SKM-1 treated with dmso at 0.1 percent for 144 hours (cell line): ENCODE measurements at regions not wholly inside any gene's neighbourhood (a gene's known extent, or its start where the extent isn't known, plus 50 kb on each side); places are given as distances from the start of the nearest gene placed in this dataset.
A peak's percentile ranks its signal among the peaks of the same experiment; 100 is the strongest.

Experiments used
- DNase-seq: peaks from one replicate; lab custom pipeline; 2025; ENCODE audit not compliant: unreplicated experiment; lab: John Stamatoyannopoulos, UW

DNA sequence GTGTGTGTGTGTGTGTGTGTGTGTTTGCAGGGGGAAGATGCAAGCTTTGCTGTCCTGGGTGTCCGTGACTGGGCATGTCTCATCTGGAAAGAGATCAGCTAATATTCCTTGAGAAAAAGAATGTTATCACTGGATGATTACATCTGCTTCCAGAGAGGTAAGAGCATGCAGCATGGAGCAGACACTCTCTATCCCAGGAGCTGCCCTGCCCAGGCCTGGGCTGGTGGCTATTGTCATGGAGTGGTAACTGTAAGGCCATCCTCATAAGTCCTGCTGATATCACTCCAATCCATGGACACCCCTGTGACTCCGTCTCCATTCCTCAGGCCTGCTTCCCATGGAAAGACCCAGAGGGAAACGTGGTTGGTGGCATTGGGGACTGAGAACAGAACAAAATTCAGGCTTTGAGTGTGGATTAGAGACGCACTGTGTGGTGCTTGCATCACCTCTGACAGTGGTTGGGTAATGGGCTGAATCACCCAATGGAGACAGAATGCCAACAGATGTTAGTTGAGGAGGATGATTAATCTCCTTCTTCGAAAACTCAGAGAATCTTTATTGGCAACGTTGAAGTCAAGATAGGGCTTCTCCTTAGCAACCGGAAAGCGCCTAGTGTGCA is 52.0 kb upstream of the KCNIP1 start:
- DNase-seq, result peak; percentile 14

DNA sequence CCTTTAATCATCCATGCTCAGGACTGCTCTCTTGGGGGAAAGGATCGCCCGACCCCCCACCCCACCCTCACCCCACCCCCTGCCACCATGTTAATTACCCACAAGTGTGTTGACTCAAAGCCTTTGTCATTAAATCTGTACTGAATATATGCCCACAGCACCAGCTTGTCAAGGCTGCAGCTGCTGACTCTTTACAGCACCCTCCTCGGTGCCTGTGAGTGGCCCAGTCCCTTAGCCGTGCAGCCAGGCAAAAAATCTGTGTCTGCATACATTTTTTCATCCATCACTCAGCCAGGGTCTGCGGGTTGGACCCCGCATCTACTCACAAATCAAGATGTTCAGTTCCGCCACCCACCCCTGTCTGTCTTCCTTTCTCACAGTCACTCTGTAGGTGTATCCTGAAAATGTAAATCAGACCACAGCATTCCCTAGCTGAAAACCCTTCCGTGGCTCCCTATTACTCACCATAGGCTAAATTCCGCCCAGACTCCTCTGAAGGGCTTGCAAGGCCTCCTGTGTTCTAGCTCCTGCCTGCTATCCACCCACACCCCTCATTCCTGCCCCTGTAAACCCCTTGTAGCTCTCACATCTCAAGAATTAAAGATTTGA is 53.7 kb upstream of the KCNIP1 start:
- DNase-seq, result no peak

DNA sequence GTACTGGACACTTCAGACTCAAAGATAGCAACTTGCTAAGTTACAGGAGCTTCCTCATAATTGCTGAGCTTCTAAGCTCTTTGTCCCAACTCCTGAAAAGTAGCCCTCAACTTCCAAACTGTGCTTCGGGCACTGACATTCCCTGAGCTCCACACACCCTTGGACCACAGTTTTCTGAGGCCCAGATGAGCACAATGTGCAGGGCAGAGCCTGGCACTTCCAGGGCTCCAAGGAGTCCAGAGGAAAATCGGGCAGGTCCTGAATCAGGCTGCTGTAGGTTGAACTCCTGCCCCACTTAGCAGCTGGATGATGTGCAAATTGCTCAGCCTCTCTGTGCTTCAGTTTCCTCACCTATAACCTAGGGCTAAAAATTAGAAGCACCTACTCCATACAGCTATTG is 54.6 kb upstream of the KCNIP1 start:
- DNase-seq, result no peak

DNA sequence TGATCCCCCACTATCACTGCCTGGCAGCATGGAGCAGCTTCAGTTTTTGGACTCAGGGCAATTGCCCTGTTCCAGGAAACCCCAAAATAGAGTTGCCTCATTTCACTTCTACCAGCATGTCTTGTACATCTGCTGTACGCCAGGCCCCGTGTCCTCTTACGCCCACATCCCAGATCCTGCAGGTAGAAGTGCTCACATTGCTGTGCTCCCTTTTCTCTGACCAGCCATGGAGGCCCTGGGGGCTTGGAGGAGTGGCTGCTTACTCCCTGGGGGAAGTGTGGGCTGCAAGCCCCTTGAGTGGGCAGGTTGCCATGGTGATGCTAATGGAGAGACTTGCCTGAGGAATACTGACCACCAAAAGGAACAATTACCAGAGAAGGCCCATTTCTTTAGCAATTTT is 55.6 kb upstream of the KCNIP1 start:
- DNase-seq, result no peak

DNA sequence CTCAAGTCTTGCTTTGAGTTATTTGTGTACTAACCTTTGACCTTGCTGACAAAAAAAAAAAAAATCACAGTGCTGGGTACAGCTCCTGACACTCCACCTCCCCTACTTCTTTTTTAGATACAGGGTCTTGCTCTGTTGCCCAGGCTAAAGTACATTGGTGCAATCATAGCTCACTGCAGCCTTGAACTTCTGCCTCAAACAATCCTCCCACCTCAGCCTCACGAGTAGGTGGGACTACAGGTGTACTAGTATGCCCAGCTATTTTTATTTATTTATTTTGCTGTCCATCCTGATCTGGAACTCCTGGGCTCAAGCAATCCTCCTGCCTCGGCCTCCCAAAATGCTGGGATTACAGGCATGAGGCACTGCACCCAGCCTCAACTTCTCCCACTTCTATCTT is 57.2 kb upstream of the KCNMB1 start:
- no peak for DNase-seq

DNA sequence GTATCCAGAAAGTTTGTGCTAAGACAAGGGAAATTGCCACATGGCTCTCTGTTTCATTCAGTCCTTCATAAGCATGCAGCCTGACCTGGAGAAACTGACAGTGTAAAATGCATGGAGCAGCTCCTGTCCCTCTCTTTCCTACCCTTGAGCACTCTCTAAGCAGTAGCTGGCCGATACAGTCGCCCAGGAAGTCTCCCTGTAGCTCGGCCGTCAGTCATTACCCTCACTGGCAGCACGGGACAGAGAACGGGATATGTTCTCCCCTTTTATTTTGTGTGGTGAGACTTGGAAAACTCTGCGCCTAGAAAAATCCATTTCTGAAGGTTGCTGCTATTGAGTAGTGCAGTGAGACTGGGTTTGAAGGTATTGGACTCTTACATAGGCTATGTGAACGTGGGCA is 56.8 kb upstream of the KCNMB1 start:
- no peak for DNase-seq

DNA sequence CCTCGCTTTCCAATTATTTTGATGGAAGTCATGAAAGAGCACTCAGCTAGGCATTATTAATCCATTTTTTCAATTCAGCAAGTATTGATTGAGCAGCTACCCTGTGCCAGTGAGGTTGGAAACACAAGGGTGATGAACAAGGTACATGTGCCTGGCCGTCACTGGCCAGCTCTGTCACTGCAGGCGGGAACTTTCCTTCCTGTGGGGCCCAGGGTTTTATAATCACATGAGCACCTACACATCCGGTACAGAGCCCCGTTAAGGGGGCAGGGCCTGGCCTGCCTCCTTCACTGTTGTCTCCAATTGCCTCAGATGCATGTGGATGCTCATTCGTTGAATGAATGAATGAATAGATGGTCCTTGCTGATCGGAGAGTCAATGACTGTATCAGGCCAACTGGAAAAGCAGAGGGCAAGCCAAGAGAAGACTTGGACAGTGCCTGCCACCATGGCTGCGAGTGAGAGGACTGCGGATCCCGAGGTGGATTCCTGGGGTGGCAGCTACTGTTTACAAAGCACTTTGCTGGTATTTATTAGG is 55.9 kb upstream of the KCNMB1 start:
- DNase-seq, result no peak

DNA sequence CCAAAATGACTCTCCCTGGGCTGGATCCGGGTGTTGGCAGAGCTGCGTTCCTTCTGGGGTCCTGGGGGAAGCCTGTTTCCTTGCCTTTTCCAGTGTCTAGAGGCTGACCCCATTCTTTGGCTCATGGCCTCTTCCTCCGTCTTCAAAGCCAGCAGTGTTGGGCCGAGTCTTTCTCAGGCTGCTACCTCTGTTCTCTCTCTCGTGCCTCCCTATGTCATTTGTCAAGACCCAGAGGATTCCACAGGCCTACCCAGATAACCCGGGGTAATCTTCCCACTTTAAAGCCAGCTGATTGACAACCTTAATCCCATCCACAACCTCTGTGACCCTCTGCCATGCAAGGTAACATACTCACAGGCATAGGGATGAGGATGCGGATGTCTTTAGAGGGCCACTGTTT is 55.0 kb upstream of the KCNMB1 start:
- DNase-seq, result no peak

DNA sequence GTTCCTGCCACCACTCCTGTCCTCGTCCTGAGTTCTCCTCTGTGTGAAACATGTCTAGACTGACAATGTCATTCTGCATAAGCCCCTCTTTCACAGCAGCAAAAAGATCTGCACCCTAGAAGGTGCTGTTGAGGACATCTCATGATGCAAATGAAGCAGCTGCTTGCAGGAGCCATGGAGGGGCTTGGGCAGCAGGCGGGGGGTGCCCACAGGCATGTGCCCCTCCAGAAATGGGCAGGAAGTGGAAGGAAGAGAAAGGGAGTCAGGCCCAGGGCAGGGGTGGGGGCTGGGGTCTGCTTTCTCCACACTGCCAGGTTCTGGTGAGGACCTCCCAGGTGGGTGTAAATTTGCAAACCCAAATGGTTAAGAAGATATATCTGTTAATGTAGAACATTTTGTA is 54.5 kb upstream of the KCNMB1 start:
- no peak for DNase-seq

DNA sequence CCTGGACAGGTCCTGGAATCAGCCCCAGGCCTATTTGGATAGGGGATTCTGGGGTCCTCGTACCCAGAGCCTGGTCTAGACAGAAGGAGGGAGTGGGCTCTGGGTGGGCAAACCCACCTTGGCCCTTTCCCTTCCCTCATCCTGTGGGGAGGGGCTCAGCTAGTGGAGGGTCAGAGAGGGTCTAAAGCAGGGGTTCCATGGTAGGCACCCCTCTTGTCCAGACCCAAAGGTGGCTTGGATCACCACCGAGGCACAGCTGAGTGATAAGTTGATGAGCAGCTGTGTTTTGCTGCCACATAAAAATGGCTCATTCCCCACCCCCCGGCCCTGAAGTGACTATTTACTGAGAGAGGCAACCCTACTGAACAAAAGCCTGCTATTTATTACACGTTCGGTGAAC is 53.8 kb upstream of the KCNMB1 start:
- DNase-seq, result no peak

DNA sequence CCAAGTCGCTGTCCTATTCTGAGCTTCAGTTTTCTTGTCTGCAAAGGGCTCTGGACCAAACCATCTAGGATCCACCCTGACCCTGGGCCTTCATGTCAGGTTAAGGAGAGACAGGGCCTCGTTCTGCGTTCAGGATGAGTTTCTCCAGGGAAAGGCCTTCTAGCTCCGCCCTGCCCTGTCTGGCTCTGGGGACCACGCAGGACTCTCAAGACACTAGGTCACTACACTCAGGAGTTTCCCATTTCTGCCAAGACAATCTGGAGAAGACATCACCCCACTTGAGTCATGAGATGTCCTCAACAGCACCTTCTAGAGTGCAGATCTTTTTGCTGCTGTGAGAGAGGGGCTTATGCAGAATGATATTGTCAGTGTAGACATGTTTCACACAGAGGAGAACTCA is 53.2 kb upstream of the KCNMB1 start:
- no peak for DNase-seq

DNA sequence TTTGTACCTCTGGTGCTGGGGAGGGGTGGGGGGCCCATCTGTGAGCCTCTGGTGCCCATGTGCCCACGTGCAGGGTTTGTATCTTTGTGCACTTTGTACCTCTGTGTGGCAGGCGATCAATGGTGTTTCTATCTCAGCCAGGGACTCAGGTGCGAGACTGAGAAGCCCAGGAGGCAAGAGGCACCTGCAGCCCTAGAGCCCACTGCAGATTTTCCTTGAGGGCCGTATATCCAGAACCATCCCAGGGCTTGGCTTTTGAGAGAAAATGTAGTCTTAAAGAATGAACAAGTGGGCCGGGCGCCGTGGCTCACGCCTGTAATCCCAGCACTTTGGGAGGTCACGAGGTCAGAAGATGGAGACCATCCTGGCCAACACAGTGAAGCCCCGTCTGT is 52.2 kb upstream of the KCNMB1 start:
- DNase-seq, result no peak

DNA sequence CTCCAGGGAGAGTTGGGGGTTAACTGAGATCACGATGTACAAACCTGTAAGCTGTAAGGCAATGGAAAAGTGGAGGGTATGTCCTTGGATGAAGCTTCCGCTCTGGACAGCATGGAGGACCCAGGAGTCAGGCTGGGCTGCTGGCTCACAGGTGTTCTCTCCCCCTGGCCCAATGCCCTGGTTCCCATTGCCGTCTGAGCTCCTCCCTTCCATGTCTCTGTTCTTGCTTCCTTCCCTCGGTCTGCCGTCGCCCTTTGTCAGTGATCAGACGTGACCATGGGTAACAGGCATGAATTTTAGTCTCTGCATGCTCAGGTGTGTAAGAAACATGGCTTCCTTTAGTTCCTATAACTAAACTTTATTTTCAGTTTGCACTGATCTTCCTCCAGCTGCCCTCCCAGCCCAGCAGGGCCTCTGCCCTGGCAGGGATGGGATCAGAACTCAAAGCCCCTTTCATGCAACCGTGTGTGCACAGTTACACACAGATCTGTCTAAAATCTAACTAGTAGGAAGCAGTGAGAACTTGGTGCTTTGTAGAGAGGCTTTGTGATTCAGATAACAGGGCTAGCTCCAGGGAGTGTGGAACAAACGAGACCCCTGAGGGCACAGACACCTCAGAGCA is 51.7 kb upstream of the KCNMB1 start:
- DNase-seq, result no peak

DNA sequence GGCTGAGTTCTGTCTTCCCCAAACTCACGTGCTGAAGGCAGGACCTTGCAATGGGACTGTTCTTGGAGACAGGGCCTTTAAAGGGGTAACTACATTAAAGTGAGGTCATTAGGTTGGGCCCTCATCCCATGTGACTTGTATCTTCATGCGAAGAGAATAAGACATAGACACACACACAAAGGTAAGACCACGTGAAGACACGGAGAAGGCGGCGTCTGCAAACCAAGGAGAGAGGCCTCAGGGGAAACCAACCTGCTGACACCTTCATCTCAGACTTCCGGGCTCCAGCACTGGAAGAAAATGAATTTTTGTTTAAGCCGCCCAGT is 50.7 kb upstream of the KCNMB1 start:
- no peak for DNase-seq

DNA sequence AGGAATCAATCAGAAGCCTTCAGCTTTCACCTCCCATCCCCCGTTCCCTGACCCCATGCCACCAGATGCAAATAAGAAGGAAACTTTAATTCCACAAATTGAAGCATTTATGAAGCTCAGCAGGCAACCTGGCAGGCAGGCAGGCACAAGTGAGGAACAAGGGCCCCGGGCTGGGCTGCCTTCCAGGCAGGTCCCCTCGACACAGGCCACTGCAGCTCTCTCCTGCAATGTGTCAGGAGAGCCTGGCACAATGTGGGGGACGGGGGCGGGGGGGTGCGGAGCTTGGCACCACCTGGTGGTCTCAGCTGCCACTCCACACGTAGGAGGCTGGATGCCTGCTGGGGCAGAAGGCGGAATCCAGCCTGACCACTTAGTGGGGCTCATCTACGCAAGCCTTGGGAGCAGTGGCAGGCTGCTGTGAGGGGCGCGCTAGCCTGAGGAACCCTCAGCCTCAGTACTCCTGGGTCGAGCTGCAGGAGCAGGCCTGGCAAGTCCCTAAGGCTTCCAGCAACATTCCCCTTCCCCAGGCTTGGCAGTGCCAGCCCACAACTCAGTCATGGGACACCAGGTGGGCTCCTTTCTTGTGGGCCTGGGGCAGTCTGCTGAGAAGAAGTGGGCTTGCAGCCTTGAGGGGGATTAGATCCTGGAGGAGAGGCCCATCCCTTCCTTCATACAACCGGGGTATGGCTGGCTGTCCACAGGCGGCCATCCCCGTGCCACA is 50.2 kb upstream of the KCNMB1 start:
- no peak for DNase-seq
